ENCODE measurements at regions not wholly inside any gene's neighbourhood (a gene's known extent, or its start where the extent isn't known, plus 50 kb on each side); places are given as distances from the start of the nearest gene placed in this dataset.
A peak's percentile ranks its signal among the peaks of the same experiment; 100 is the strongest.
"Not testable (repeated sequence)": the region's sequence is repeated elsewhere in the genome, so short reads cannot be mapped to it uniquely, and the experiment has no call there.

GRCh38 chr2:234793212-234793785, 158.5 kb upstream of the SH3BP4 start:
- H3K9ac ChIP-seq (ENCODE audit: low read depth, low read length): no peak overlapping the region
- H3K27me3 ChIP-seq (ENCODE audit: insufficient read depth, low read length): peaks cover 10% of the 10 kb centered on the region
- H3K27ac ChIP-seq (ENCODE audit: low read length): no peak overlapping the region
- H3K4me1 ChIP-seq (ENCODE audit: insufficient read depth, low read length): peaks cover 7% of the 10 kb centered on the region; the same call in 1 of the 2 replicates
- H3K9me3 ChIP-seq (ENCODE audit: insufficient read depth, low read depth, low read length): no peaks in the 10 kb centered on the region
- peak overlapping the region; percentile 15; the same call in 1 of the 2 replicates for H3K4me3 ChIP-seq (ENCODE audit: low read length)
- no peaks in the 10 kb centered on the region for H3K36me3 ChIP-seq (ENCODE audit: insufficient read depth, low read depth, low read length)

GRCh38 chr2:234792621-234793022, 159.2 kb upstream of the SH3BP4 start:
- no peak overlapping the region for H3K27ac ChIP-seq (ENCODE audit: low read length)
- H3K9me3 ChIP-seq (ENCODE audit: insufficient read depth, low read depth, low read length): no peaks in the 10 kb centered on the region
- H3K36me3 ChIP-seq (ENCODE audit: insufficient read depth, low read depth, low read length): no peaks in the 10 kb centered on the region
- H3K9ac ChIP-seq (ENCODE audit: low read depth, low read length): no peak overlapping the region
- peaks cover 10% of the 10 kb centered on the region for H3K27me3 ChIP-seq (ENCODE audit: insufficient read depth, low read length)
- H3K4me3 ChIP-seq (ENCODE audit: low read length): no peak overlapping the region
- peaks cover 7% of the 10 kb centered on the region; the same call in 1 of the 2 replicates for H3K4me1 ChIP-seq (ENCODE audit: insufficient read depth, low read length)

GRCh38 chr2:234792096-234792495, 159.7 kb upstream of the SH3BP4 start:
- H3K4me3 ChIP-seq (ENCODE audit: low read length); H3K36me3 ChIP-seq (ENCODE audit: insufficient read depth, low read depth, low read length); H3K27ac ChIP-seq (ENCODE audit: low read length); H3K9me3 ChIP-seq (ENCODE audit: insufficient read depth, low read depth, low read length); H3K4me1 ChIP-seq (ENCODE audit: insufficient read depth, low read length); H3K9ac ChIP-seq (ENCODE audit: low read depth, low read length): not testable (repeated sequence)
- H3K27me3 ChIP-seq (ENCODE audit: insufficient read depth, low read length): peaks cover 10% of the 10 kb centered on the region

GRCh38 chr2:234790380-234790779, 161.4 kb upstream of the SH3BP4 start:
- Histone ChIP-seq H3K4me1 (ENCODE audit: insufficient read depth, low read length) (peaks cover 7% of the 10 kb centered on the region; the same call in 1 of the 2 replicates), H3K4me3 (ENCODE audit: low read length) (no peak overlapping the region), H3K9ac (ENCODE audit: low read depth, low read length) (no peak overlapping the region), H3K27ac (ENCODE audit: low read length) (no peak overlapping the region), H3K27me3 (ENCODE audit: insufficient read depth, low read length) (peaks cover 10% of the 10 kb centered on the region), H3K9me3 (ENCODE audit: insufficient read depth, low read depth, low read length) (no peaks in the 10 kb centered on the region), H3K36me3 (ENCODE audit: insufficient read depth, low read depth, low read length) (no peaks in the 10 kb centered on the region)

GRCh38 chr2:234789556-234790325, 162.1 kb upstream of the SH3BP4 start:
- Histone ChIP-seq H3K9ac (ENCODE audit: low read depth, low read length) (no peak overlapping the region), H3K9me3 (ENCODE audit: insufficient read depth, low read depth, low read length) (no peaks in the 10 kb centered on the region), H3K4me1 (ENCODE audit: insufficient read depth, low read length) (peaks cover 7% of the 10 kb centered on the region; the same call in 1 of the 2 replicates), H3K27ac (ENCODE audit: low read length) (no peak overlapping the region), H3K36me3 (ENCODE audit: insufficient read depth, low read depth, low read length) (no peaks in the 10 kb centered on the region), H3K4me3 (ENCODE audit: low read length) (no peak overlapping the region), H3K27me3 (ENCODE audit: insufficient read depth, low read length) (peaks cover 10% of the 10 kb centered on the region)

- H3K27me3 ChIP-seq (ENCODE audit: insufficient read depth, low read length): peaks cover 5% of the 10 kb centered on the region; the same call in 1 of the 2 replicates
- H3K27ac ChIP-seq (ENCODE audit: low read length): no peak overlapping the region
- no peak overlapping the region for H3K9ac ChIP-seq (ENCODE audit: low read depth, low read length)
Measured at GRCh38 chr2:234788841-234789240, 163.0 kb upstream of the SH3BP4 start.

GRCh38 chr2:234788381-234788780, 163.4 kb upstream of the SH3BP4 start:
- H3K4me1 ChIP-seq (ENCODE audit: insufficient read depth, low read length): peaks cover 5% of the 10 kb centered on the region; the same call in 1 of the 2 replicates
- H3K36me3 ChIP-seq (ENCODE audit: insufficient read depth, low read depth, low read length): no peaks in the 10 kb centered on the region
- H3K27ac ChIP-seq (ENCODE audit: low read length): no peak overlapping the region

More at GRCh38 chr2:234788841-234789240, 163.0 kb upstream of the SH3BP4 start:
- Histone ChIP-seq H3K9me3 (ENCODE audit: insufficient read depth, low read depth, low read length) (no peaks in the 10 kb centered on the region; the same call in 1 of the 2 replicates), H3K4me1 (ENCODE audit: insufficient read depth, low read length) (peaks cover 7% of the 10 kb centered on the region; the same call in 1 of the 2 replicates), H3K36me3 (ENCODE audit: insufficient read depth, low read depth, low read length) (no peaks in the 10 kb centered on the region), H3K4me3 (ENCODE audit: low read length) (no peak overlapping the region)

GRCh38 chr2:234787114-234787513, 164.7 kb upstream of the SH3BP4 start:
- H3K36me3 ChIP-seq (ENCODE audit: insufficient read depth, low read depth, low read length): no peaks in the 10 kb centered on the region
- H3K9ac ChIP-seq (ENCODE audit: low read depth, low read length): no peak overlapping the region
- H3K27ac ChIP-seq (ENCODE audit: low read length): no peak overlapping the region
- H3K4me1 ChIP-seq (ENCODE audit: insufficient read depth, low read length): no peaks in the 10 kb centered on the region; the same call in 1 of the 2 replicates
- H3K9me3 ChIP-seq (ENCODE audit: insufficient read depth, low read depth, low read length): peaks cover 5% of the 10 kb centered on the region
- no peaks in the 10 kb centered on the region; the same call in 1 of the 2 replicates for H3K27me3 ChIP-seq (ENCODE audit: insufficient read depth, low read length)
- H3K4me3 ChIP-seq (ENCODE audit: low read length): no peak overlapping the region

More at GRCh38 chr2:234788381-234788780, 163.4 kb upstream of the SH3BP4 start:
- Histone ChIP-seq H3K4me3 (ENCODE audit: low read length) (no peak overlapping the region), H3K27me3 (ENCODE audit: insufficient read depth, low read length) (peaks cover 3% of the 10 kb centered on the region; the same call in 1 of the 2 replicates), H3K9ac (ENCODE audit: low read depth, low read length) (no peak overlapping the region), H3K9me3 (ENCODE audit: insufficient read depth, low read depth, low read length) (no peaks in the 10 kb centered on the region; the same call in 1 of the 2 replicates)

- H3K4me1 ChIP-seq (ENCODE audit: insufficient read depth, low read length): no peaks in the 10 kb centered on the region
- no peak overlapping the region for H3K27ac ChIP-seq (ENCODE audit: low read length)
- H3K27me3 ChIP-seq (ENCODE audit: insufficient read depth, low read length): no peaks in the 10 kb centered on the region
- no peak overlapping the region for H3K9ac ChIP-seq (ENCODE audit: low read depth, low read length)
- H3K36me3 ChIP-seq (ENCODE audit: insufficient read depth, low read depth, low read length): no peaks in the 10 kb centered on the region
- no peak overlapping the region for H3K4me3 ChIP-seq (ENCODE audit: low read length)
- no peaks in the 10 kb centered on the region for H3K9me3 ChIP-seq (ENCODE audit: insufficient read depth, low read depth, low read length)
Measured at GRCh38 chr2:234773764-234774409, 177.9 kb upstream of the SH3BP4 start.

GRCh38 chr2:234773129-234773528, 178.7 kb upstream of the SH3BP4 start:
- Histone ChIP-seq H3K36me3 (ENCODE audit: insufficient read depth, low read depth, low read length) (no peaks in the 10 kb centered on the region), H3K4me1 (ENCODE audit: insufficient read depth, low read length) (no peaks in the 10 kb centered on the region), H3K9me3 (ENCODE audit: insufficient read depth, low read depth, low read length) (no peaks in the 10 kb centered on the region), H3K27ac (ENCODE audit: low read length) (no peak overlapping the region), H3K4me3 (ENCODE audit: low read length) (no peak overlapping the region), H3K27me3 (ENCODE audit: insufficient read depth, low read length) (no peaks in the 10 kb centered on the region), H3K9ac (ENCODE audit: low read depth, low read length) (no peak overlapping the region)

GRCh38 chr2:234772733-234773060, 179.1 kb upstream of the SH3BP4 start:
- no peak overlapping the region for H3K9ac ChIP-seq (ENCODE audit: low read depth, low read length)
- no peak overlapping the region for H3K4me3 ChIP-seq (ENCODE audit: low read length)
- no peaks in the 10 kb centered on the region for H3K4me1 ChIP-seq (ENCODE audit: insufficient read depth, low read length)
- no peak overlapping the region for H3K27ac ChIP-seq (ENCODE audit: low read length)
- H3K9me3 ChIP-seq (ENCODE audit: insufficient read depth, low read depth, low read length): no peaks in the 10 kb centered on the region
- no peaks in the 10 kb centered on the region for H3K36me3 ChIP-seq (ENCODE audit: insufficient read depth, low read depth, low read length)
- no peaks in the 10 kb centered on the region for H3K27me3 ChIP-seq (ENCODE audit: insufficient read depth, low read length)
